ENCODE measurements at regions not wholly inside any gene's neighbourhood (a gene's known extent, or its start where the extent isn't known, plus 50 kb on each side); places are given as distances from the start of the nearest gene placed in this dataset.
A peak's percentile ranks its signal among the peaks of the same experiment; 100 is the strongest.

GRCh38 chr12:84740602-84741001, 172.0 kb downstream of the SLC6A15 start:
- Histone ChIP-seq H2AFZ (ENCODE audit: control insufficient read depth, low read length) (no peak overlapping the region), H3K36me3 (ENCODE audit: control insufficient read depth in 2 of 2, extremely low read depth in 1 of 2, insufficient read depth in 2 of 2, low read length in 2 of 2) (no peaks in the 10 kb centered on the region), H3K27me3 (ENCODE audit: control insufficient read depth, extremely low read depth, insufficient read depth, low read length) (no peaks in the 10 kb centered on the region), H3K4me2 (ENCODE audit: control insufficient read depth, extremely low read depth, insufficient read depth, low read depth, low read length) (no peak overlapping the region), H3K4me1 (ENCODE audit: control insufficient read depth, extremely low read depth, insufficient read depth, low read length) (peaks cover 15% of the 10 kb centered on the region), H3K4me3 (ENCODE audit: control insufficient read depth in 2 of 3, extremely low read depth in 1 of 3, insufficient read depth in 2 of 3, low read depth in 1 of 3, low read length in 3 of 3) (no peak overlapping the region), H3K9ac (ENCODE audit: control insufficient read depth, extremely low read depth, insufficient read depth, low read length) (no peak overlapping the region), H3K9me3 (ENCODE audit: control insufficient read depth, low read depth, low read length) (no peaks in the 10 kb centered on the region), H4K20me1 (ENCODE audit: control insufficient read depth, extremely low read depth, insufficient read depth, low read length) (no peaks in the 10 kb centered on the region), H3K27ac (ENCODE audit: control insufficient read depth, insufficient read depth, low read length) (no peak overlapping the region), H3K79me2 (ENCODE audit: control insufficient read depth, insufficient read depth, low read length) (no peaks in the 10 kb centered on the region), H3K9me1 (ENCODE audit: control insufficient read depth, extremely low read depth, insufficient read depth, low read length) (no peaks in the 10 kb centered on the region)
- no peak for TF ChIP-seq CTCF (optimal IDR thresholded peaks at IDR 0.05 in 1 of 3, IDR thresholded peaks at IDR 0.05 in 1 of 3, conservative IDR thresholded peaks at IDR 0.05 in 1 of 3; ENCODE audit: extremely low read depth in 1 of 3, insufficient read depth in 2 of 3, low read length in 3 of 3)
- TF ChIP-seq EZH2 (IDR thresholded peaks at IDR 0.05; ENCODE audit: low read length): no peak
- dilution Hi-C loops (cut with MboI; ENCODE audit: extremely low pct_ligation_motif_present, low sequenced_read_pairs): no loop called here
- no peak for FAIRE-seq
- no peak for DNase-seq (ENCODE audit: low read depth, low spot score)

GRCh38 chr12:84738481-84738972, 174.1 kb downstream of the SLC6A15 start:
- H3K27ac ChIP-seq (ENCODE audit: control insufficient read depth, insufficient read depth, low read length): peak overlapping the region; percentile 77
- no peak for TF ChIP-seq EZH2 (IDR thresholded peaks at IDR 0.05; ENCODE audit: low read length)
- no peak for TF ChIP-seq CTCF (optimal IDR thresholded peaks at IDR 0.05 in 1 of 3, IDR thresholded peaks at IDR 0.05 in 1 of 3, conservative IDR thresholded peaks at IDR 0.05 in 1 of 3; ENCODE audit: extremely low read depth in 1 of 3, insufficient read depth in 2 of 3, low read length in 3 of 3)
- no peaks in the 10 kb centered on the region for H3K27me3 ChIP-seq (ENCODE audit: control insufficient read depth, extremely low read depth, insufficient read depth, low read length)
- peak overlapping the region; percentile 65 for H3K4me2 ChIP-seq (ENCODE audit: control insufficient read depth, extremely low read depth, insufficient read depth, low read depth, low read length)
- no peaks in the 10 kb centered on the region for H3K79me2 ChIP-seq (ENCODE audit: control insufficient read depth, insufficient read depth, low read length)
- DNase-seq (ENCODE audit: low read depth, low spot score): peak; percentile 86
- FAIRE-seq: peak; percentile 99
- H2AFZ ChIP-seq (ENCODE audit: control insufficient read depth, low read length): peak overlapping the region; percentile 69
- no peak overlapping the region for H3K4me3 ChIP-seq (ENCODE audit: control insufficient read depth in 2 of 3, extremely low read depth in 1 of 3, insufficient read depth in 2 of 3, low read depth in 1 of 3, low read length in 3 of 3)
- no peaks in the 10 kb centered on the region for H4K20me1 ChIP-seq (ENCODE audit: control insufficient read depth, extremely low read depth, insufficient read depth, low read length)
- H3K4me1 ChIP-seq (ENCODE audit: control insufficient read depth, extremely low read depth, insufficient read depth, low read length): peaks cover 15% of the 10 kb centered on the region
- no peak overlapping the region for H3K9ac ChIP-seq (ENCODE audit: control insufficient read depth, extremely low read depth, insufficient read depth, low read length)
- H3K9me1 ChIP-seq (ENCODE audit: control insufficient read depth, extremely low read depth, insufficient read depth, low read length): no peaks in the 10 kb centered on the region
- dilution Hi-C loops (cut with MboI; ENCODE audit: extremely low pct_ligation_motif_present, low sequenced_read_pairs): no loop called here
- no peaks in the 10 kb centered on the region for H3K9me3 ChIP-seq (ENCODE audit: control insufficient read depth, low read depth, low read length)
- H3K36me3 ChIP-seq (ENCODE audit: control insufficient read depth in 2 of 2, extremely low read depth in 1 of 2, insufficient read depth in 2 of 2, low read length in 2 of 2): no peaks in the 10 kb centered on the region

All from keratinocyte (primary cell).